Fibroblast of skin of back (primary cell): ENCODE measurements at regions not wholly inside any gene's neighbourhood (a gene's known extent, or its start where the extent isn't known, plus 50 kb on each side); places are given as distances from the start of the nearest gene placed in this dataset.

ENCODE experiments used
- DNase-seq: peaks from one replicate; pipeline ENCODE4 v3.0.0-alpha.2; 2013

DNA sequence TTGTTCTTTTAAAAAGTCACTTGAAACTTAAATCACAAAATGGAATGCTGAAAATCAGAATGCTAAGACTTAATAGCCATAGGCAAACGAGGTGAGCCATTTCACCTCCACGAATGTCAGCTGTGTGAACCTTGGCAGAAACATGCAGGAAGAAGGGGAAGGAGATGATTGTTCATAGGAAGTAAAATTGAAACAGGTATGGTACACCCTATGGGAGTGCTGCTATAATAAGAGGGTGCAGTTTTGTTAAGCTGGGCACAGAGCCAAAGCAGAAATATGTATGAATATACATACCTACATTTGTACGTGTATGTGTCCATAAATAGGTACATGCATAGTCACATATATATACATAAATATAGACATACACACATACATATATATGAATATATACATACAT, 51.0 kb upstream of the SPINK5 start:
- no peak for DNase-seq

DNA sequence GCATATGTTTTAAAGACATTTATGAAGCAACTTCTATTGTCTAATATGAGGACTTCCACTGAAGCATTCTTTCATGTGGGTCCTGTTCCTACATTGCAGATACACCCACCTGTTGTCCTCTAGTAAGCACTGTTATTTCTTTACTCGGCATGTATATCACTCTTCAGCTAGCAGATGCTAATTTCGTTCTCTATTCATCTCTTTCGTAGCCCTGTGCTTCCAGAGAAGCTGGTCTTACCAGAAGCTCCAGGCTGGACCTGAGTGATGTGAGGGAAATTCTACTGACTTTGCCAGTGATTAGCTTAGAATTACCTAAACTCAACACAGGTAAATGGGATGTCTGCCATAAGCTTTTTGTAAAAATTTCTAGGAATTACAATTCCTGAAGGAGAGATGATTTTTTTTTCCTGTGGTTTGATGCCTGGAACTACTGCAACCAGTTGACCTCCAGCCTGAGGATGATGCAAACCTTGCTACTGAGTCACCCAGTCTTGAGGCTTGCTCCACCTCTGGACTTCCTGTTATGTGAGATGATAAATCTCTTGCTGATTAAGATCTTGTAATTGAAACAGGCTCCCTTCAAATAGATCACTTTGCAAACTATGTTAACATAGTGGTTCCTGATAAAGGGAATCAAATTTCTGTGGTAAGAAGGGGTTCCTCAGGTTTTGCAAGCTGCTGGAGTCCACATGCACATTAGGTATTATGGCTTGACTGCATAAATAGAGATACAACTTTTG, 52.2 kb upstream of the SPINK5 start:
- peak; percentile 11 for DNase-seq

DNA sequence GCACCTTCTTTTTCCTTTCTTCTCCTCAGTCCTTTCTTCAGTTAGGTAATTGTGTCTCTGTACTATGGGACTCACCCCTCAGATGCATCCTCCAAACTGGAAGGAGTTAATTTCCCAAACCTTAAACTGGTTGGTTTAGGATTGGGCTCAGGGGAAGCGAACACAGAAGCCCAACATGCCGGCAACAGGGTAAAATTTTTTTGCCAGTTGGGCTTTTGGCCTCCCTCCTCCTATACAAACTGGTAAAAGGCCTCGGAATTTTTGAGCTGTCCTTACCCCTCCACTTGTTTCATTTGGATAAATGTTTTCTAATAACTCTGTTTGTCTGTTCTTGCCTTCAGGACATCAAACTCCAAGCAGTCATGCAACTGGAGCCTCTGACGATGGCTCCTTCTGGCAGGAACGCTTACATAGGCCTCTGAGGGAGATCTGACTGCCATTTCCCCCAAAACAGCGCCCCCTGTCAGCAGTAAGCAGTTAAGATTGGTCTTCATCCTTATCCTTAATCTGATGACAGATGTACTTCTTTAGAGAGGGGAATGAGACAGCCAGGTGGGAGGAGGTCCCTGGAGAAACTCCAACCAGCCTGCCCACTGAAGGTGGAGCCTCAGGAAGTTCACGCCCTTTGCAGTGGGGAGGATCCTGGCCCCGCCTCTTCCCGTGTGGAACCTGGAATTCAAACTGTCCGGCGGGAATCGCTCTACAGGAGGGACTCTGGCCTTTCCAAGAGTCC, 57.8 kb upstream of the SPINK5 start:
- DNase-seq: no peak

DNA sequence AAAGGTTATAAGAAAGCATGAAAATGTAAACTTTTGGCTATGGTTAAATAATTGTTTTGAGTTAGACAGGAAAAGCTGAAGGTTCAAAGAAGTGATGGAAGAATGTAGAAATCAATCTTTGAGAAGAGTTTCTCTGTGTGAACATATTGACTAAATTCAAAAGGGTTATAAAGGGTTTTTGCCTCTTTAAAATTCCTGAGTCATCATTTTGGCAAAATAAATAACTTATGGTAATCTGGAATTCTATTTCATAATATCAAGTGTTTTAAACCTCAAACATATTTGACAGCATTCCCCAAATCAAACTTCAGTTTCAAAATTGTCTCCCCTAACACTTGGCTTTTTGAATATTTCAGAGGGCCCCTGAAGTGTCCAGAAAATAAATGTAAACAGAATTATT, 60.6 kb upstream of the SPINK5 start:
- no peak for DNase-seq

DNA sequence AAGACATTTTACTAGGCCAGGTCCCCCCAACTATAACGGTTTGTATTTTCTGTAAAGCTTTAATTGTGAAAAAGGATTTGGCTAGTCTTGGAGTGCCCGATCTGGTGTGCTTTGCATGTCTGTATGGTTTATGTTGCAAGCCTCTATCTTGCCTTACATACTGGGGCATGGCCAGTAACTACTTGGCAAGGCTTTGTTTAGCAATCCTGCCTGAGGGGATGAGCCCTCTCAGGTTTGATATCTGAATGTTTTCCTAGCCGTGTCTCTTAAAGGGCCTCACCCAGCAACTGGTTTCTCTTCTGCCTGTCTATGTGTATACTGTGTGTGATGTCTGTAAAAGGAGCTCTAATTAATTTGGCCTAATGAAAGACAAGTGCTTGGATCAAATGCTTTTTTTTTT, 61.3 kb upstream of the SPINK5 start:
- no peak for DNase-seq

DNA sequence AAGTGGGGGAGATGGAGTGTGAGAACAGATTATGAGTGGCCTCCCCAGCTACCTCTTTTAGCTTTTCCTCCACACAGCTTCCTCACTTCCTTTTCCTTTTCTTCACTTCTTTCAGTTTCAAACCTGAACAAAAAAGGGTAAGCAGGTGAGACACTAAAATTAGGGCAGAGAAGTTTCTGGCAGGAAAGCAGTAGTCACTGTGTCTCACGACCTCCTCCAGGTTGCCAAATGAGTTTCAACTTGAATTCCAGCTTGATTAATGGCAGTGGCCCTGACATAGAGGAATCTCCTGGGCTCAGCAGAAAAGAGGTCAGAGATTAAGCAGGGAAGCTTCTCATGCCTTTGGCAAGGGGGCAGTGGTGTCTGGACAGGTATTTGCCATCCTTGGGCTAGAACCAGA, 63.7 kb upstream of the SPINK5 start:
- DNase-seq: no peak

DNA sequence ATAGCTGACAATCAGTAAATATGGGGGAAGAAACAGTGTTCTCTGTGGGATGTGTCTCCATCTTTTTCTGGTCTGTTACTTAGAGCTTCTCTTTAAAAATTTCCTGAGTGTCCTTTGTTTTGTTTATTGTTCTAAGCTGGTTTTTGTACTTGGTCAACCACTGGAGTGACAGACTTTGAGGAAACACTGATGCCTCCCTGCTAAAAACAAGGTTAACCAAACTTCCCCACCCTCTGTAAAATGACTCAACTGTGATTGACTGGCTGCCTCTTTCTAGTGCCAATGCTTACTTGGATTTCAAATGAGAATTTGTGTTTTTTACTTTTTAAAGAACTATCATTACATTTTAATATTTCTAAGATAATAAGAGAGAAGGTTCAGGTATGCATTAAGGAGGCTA, 65.1 kb upstream of the SPINK5 start:
- no peak for DNase-seq

DNA sequence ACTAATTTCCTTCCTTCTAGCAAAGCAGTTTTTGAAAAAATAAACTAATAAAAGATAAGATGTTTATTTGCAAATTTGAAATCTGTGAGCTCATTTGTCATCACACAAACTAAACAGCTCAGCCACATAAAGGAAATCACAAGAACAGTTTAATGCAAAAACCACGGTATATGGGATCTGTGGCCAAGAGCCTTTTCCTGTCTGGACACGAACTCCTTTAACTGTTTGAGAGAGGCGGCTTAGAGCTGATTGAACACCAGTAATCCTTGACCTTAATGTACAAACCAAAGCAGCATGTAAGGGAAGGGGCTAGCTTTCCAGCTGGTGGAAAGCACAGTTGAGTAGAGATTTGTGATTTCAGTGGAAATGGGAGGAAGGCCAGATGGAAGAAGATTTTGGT, 66.3 kb upstream of the SPINK5 start:
- DNase-seq: no peak

DNA sequence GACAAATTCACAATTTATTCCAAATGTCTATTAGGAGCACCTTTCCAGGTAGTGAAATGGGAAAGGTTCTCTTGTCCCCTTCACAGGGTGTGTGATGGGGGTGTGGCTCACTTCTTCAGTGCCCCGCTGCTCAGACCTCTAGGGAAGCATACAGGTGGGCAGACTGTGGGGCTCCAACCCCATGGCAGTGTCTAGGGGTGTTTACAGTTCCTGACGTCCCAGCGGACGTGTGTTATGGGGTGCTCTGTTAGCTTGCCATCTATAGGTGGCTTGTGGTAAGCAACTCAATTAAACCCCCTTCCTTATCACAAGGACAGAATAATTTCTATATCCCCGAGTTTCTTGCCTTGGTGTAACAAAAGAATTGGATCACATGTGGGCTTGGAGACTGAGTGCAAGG, 67.4 kb upstream of the SPINK5 start:
- DNase-seq: no peak

DNA sequence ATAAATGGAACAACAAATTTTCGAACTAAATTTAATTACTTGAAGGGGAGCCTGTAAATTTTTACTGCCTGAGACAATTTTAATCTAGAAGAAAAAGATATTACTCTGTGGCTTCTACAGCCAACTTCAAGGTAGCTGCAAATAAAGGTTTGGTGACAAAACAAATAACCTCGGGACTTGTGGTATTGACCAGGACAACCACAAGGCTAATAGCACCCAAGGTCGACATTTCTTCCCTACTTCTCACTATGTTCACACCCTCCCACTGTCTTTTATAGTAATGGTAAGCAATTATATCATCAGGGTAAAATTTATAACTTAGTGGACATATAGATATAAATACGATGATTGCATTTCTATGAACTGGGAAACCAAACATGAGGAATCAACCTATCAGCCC, 67.9 kb upstream of the SPINK5 start:
- DNase-seq: no peak

DNA sequence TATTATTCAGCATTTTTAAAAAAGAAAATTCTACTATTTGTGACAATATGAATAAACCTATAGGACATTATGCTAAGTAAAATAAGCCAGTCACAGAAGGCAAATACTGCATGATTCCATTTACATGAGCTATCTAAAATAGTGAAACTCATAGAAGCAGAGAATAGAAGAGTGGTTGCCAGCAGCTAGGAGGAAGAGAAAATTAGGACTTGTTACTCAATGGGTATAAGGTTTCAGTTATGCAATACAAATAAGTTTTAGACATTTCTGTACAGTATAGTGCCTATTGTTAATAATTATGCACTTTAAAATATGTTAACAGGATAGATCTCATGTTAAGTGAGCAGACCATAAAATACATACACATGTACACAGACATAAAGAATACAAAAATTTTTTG, 73.8 kb upstream of the SPINK5 start:
- no peak for DNase-seq

DNA sequence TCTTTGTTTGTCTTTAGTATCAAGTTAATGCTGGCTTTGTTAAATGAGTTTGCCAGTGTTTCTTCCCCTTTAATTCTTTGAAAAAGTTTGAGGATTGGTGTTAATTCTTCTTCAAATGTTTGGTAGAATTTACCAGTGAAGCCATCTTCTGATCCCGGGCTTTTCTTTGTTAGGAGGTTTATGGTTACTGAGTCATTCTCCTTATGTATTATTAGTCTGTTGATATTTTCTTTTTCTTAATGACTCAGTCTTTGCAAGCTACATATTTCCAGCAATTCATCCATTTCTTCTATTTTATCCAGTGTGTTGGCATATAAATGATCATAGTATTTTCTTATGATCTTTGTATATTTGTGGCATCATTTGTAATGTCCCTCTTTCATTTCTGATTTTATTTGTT, 74.5 kb upstream of the SPINK5 start:
- DNase-seq: no peak

DNA sequence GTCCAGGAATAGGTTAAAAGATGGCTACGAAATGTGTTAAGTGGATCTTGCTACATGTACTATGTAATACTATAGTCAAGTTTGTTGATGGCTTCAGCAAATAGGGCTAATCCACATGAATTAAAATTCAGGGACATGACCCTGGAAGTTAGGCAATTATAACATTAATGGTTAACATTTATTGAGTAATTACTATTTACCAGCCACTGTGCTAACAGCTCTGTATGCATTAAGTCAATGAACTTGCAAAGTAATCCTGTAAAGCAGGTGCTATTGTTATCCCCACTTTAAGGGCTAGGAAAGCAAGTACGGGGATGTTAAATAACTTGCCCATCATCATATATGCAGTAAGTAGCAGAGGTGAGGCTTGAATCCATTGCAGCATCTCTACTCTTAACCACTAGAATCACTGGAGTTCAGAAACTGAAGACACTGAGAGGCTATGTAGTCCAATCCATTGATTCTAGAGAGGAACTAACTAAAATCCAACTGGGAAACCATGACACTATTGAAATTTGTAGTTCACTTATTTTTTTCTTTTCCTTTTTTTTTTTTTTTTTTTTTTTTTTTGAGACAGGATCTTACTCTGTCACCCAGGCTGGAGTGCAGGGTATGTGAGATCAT, 77.5 kb upstream of the SPINK5 start:
- no peak for DNase-seq

DNA sequence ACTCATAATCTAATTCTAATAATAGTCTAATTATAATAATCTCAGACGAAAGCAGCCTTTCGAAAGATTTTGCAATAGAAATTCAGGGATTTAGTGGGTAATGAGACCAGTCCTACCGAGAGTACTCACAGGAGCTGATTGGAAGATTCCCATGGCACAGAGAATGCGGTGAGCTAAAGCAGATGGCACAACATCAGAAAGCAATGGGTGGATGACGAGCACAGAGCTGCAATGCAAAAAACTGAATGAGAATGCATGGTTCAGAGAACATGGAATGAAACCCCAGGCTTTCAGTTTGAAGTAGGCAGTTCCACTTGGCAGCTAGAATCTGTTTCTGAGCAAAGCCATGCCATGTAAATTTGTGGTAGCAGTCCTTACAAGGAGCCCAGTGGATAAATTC, 78.2 kb upstream of the SPINK5 start:
- DNase-seq: no peak

DNA sequence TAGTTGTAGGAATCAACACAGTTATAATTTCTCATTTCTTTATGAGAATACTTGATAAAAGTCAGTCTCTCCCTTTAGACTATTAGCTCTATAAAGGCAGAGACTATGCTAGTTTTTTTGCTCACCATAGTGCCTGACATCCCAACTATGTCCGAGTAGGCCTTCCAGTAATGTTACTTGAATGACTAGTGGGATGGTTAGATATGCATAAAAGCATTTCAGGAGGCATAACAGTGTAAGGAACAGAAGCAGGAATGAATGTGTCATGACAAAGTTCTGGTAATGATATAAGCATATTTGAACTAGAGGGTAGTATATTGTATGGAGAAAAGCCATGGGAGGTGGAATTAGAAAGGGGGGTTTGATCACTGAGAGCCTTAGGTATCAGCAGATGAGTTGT, 77.4 kb upstream of the C5orf46 start:
- DNase-seq: no peak

DNA sequence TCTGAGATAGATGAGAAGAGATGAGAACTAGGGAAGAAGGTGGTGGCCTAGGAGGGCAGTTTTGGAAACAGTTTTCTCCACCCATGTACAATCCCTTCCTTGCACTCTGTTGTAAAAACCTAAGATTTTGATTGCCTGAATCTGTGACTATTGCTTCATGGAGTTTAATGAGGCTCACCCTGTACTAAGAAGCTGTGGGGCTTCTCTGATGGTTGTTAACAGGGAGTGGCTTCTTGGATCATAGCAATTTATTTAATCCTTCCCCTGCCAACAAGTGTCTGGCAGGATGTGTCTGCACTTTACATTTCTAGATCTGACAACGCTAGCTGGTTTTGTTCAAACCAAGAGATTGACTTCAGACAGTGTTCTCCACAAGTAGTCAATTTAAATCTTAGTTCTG, 74.7 kb upstream of the C5orf46 start:
- no peak for DNase-seq

DNA sequence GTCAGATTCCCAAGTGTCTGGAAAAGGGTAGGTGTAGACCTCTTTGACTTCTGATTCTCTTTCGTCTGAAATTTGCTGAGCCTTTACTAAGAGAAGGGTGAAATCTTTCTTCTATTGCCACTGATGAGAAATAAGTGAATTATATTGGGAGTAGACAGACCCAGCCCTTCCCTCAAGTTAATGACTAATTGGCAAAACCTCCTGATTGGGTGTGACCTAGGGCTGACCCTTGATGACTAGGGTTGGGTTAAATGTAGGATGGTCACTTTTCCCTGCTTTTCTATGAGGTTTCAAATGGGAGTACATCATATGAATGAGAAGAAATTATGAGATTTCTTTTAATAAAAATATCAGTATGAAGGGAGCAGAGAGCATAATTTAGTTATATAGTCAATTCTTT, 73.4 kb upstream of the C5orf46 start:
- DNase-seq: no peak

DNA sequence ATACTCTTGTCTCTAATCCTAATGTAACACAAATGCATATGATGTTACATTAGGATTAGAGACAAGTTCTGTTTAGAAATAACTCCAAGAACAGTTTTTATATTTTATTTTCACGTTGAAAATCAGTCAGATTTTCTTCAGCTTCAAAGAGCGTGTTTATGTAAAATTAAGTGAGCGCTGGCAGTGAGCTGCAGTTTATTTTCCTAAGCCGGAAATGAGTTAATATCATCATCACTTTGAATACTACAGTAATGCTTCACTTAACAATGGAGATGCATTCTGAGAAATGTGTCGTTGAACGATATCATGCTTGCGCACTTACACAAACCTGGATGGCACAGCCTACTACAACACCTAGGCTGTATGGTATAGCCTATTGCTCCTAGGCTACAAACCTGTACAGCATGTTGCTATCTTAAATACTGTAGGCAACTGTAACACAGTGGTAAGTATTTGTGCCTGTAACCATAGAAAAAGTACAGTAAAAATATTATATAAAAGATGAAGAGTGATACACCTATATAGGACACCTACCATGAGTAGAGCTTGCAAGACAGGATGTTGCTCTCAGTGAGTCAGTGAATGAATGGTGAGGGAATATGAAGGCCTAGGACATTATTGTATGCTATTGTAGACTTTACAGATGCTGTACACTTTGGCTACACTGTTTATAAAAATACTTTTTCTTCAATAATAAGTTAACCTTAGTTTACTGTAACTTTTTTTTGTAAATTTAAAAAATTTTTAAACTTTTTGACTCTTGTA, 65.9 kb upstream of the C5orf46 start:
- no peak for DNase-seq

DNA sequence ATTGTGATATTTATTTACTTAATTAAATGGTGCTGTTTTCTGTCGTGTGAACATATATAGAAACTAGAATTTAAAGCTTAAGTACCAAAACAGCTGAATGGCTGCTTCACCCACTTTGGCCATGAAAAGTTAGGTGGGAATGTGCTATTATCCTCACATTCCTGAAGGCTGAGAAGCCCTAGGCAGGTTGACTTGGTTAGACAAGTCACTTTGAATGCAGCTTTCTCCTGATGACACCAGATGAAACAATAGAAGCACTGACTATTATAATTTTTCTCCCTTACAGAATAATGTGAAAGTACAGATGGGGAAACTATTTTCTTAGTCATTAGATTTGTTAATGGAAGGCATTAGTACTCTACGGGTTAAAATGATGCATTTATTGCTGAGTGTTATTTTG, 65.1 kb upstream of the C5orf46 start:
- DNase-seq: no peak

DNA sequence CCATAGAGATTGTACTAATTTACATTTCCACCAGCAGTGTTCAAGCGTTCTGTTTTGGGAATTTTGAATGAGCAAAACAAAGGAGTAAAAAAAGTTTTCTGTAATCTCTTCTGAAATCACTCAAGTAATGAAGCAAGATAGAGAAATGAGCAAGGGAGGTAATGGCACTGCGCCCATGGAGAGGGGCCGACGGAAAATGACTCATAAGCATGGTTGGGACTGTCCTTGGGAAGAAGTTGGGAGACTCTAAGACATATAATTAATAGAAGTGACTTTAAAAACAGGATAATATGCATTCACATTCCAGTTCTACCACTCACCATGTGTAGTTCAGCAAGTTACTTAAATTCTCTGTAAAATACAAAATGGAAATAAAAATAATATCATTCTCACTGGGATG, 62.5 kb upstream of the C5orf46 start:
- peak; percentile 32 for DNase-seq

DNA sequence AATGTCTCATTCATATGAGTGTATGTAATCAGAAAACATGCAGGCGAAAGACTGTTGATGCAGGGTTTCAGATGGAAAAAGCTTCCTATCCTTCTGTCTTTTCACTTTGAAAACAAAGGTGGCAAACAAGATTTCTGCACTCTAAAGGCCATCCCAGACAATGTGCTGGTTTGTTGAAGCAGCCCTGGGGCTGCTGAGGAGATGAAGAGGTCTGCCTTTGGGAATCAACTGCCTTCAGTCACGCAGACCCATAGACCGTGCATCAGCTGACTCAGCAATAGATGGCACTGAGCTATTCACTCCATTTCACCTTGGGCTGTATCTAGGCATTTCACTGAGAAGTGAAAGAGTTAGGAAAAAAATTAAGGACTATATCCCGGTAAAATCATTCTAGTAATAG, 60.5 kb upstream of the C5orf46 start:
- DNase-seq: no peak

DNA sequence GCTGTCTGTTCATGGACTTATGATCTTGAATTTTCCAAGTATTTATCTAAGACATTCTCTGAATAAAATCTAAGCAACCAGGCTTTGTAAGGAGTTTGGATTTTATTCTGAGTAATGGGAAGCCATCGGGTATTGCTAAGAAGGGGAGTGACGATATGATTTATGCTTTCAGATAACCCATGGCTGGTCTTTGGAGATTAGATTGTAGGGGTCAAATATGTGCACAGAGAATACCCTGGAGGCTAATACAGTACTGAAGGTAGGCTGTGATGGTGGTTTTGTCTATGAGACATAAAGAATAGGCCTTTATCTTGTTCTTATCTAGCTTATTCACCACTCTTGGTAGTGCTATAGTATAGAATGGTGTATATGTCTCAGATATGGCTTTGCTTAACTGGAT, 60.0 kb upstream of the C5orf46 start:
- DNase-seq: no peak

DNA sequence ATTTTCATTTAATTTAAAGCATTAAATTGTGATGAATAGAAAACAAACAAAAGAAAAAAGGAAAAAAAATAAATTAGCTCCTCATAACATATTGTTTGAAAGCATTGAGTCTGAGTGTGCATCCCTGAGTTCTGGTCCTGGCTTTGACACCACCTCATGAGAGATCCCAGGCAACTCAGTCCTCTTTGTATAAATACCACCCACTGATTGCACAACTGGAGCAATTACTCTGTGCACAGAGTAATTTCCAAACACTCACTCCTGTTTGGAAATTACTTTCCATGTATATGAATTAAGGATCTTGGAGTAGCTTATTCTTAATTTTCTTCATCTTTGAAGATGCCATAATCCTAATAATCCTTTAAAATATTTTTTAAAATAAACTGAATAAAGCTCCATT, 59.4 kb upstream of the C5orf46 start:
- no peak for DNase-seq
